Colonic mucosa (tissue), 4 donors: ENCODE measurements at regions not wholly inside any gene's neighbourhood (a gene's known extent, or its start where the extent isn't known, plus 50 kb on each side); places are given as distances from the start of the nearest gene placed in this dataset.

Experiments used
- DNase-seq: peaks from one replicate; pipeline ENCODE4 v3.0.0-alpha.2; 2020
- H3K27ac ChIP-seq: fragments of 200-600 bp; one replicate; pipeline ENCODE4 v1.8.0; 2021
- H3K27me3 ChIP-seq: fragments of 200-600 bp; one replicate; pipeline ENCODE4 v1.8.0; 2021
- H3K36me3 ChIP-seq: fragments of 200-600 bp; one replicate; pipeline ENCODE4 v1.8.0; 2021
- H3K4me1 ChIP-seq: fragments of 200-600 bp; one replicate; pipeline ENCODE4 v1.8.0; 2021; ENCODE audit warnings: mild to moderate bottlenecking
- H3K4me3 ChIP-seq: fragments of 200-600 bp; one replicate; pipeline ENCODE4 v1.8.0; 2021
- H3K9ac ChIP-seq, 2 donors: one replicate each; pipeline ENCODE4 v1.7.0; 2013; ENCODE audit warnings: control low read depth in 2 of 2, low read depth in 2 of 2, low read length in 2 of 2
- H3K9me3 ChIP-seq: fragments of 200-600 bp; one replicate; pipeline ENCODE4 v1.8.0; 2021
- intact Hi-C: fragments of 100-400 bp; cut with DNase I; formaldehyde crosslinking; loops from one replicate; pipeline ENCODE4 v1.14.1; 2022
- TF ChIP-seq, protein P1 (sequence below): fragments of 200-600 bp; IDR thresholded peaks from one replicate; pipeline ENCODE4 v1.8.0; 2022; ENCODE audit warnings: antibody characterized with exemption, mild to moderate bottlenecking
- donor health status: healthy.
- donor health status: DM: no; HTN: no; CAD: no.
- donor health status: DM: no; HTN: no; CAD: no.

- H3K27me3 ChIP-seq: no peaks in the 10 kb centered on the region
- H3K9ac ChIP-seq: no peak overlapping the region
- intact Hi-C loops: no loop called here
- DNase-seq: no peak
- H3K27ac ChIP-seq: no peak overlapping the region
- no peak overlapping the region for H3K4me3 ChIP-seq
- TF ChIP-seq, protein P1, sequence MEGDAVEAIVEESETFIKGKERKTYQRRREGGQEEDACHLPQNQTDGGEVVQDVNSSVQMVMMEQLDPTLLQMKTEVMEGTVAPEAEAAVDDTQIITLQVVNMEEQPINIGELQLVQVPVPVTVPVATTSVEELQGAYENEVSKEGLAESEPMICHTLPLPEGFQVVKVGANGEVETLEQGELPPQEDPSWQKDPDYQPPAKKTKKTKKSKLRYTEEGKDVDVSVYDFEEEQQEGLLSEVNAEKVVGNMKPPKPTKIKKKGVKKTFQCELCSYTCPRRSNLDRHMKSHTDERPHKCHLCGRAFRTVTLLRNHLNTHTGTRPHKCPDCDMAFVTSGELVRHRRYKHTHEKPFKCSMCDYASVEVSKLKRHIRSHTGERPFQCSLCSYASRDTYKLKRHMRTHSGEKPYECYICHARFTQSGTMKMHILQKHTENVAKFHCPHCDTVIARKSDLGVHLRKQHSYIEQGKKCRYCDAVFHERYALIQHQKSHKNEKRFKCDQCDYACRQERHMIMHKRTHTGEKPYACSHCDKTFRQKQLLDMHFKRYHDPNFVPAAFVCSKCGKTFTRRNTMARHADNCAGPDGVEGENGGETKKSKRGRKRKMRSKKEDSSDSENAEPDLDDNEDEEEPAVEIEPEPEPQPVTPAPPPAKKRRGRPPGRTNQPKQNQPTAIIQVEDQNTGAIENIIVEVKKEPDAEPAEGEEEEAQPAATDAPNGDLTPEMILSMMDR: no peak
- no peaks in the 10 kb centered on the region for H3K36me3 ChIP-seq
- no peaks in the 10 kb centered on the region for H3K9me3 ChIP-seq
- H3K4me1 ChIP-seq: no peaks in the 10 kb centered on the region
Measured at GRCh38 chr11:33476945-33477606, 219.9 kb downstream of the HIPK3 start.

GRCh38 chr11:33475993-33476392 is 218.8 kb downstream of the HIPK3 start:
- H3K27me3 ChIP-seq: no peaks in the 10 kb centered on the region
- H3K9me3 ChIP-seq: no peaks in the 10 kb centered on the region
- no peak for DNase-seq
- no peaks in the 10 kb centered on the region for H3K36me3 ChIP-seq
- intact Hi-C loops: no loop called here
- H3K27ac ChIP-seq: no peak overlapping the region
- no peak overlapping the region for H3K9ac ChIP-seq
- H3K4me1 ChIP-seq: no peaks in the 10 kb centered on the region
- no peak overlapping the region for H3K4me3 ChIP-seq
- TF ChIP-seq, protein P1: no peak

GRCh38 chr11:33474866-33475265 is 217.7 kb downstream of the HIPK3 start:
- H3K9ac ChIP-seq: no peak overlapping the region
- H3K4me3 ChIP-seq: no peak overlapping the region
- H3K4me1 ChIP-seq: no peaks in the 10 kb centered on the region
- TF ChIP-seq, protein P1: no peak
- no peak for DNase-seq
- intact Hi-C loops: no loop called here
- no peaks in the 10 kb centered on the region for H3K27me3 ChIP-seq
- H3K27ac ChIP-seq: no peak overlapping the region
- H3K36me3 ChIP-seq: no peaks in the 10 kb centered on the region
- no peaks in the 10 kb centered on the region for H3K9me3 ChIP-seq

DNA sequence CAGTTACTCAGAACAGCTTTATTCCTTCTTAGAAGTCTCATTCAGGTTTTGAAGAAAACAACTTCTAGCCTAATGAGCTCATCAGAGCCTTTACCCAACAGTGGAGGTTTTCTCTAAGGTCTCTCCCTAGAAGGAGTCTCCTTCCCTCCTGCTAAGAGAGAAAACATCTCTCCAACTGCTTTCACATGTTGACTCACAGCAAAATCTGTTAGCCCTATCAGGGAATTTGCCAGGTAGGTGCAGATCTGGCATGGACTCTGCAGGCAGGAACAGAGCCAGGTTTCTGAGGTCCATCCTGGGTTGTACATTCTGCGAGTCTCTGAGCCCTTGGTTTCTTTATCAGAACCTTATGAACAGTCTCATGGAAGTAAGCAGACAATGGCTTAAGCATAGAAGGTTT is 214.4 kb downstream of the HIPK3 start:
- no peaks in the 10 kb centered on the region for H3K9me3 ChIP-seq
- intact Hi-C loops: no loop called here
- no peak for DNase-seq
- H3K36me3 ChIP-seq: no peaks in the 10 kb centered on the region
- no peak overlapping the region for H3K9ac ChIP-seq
- no peak overlapping the region for H3K27ac ChIP-seq
- H3K4me1 ChIP-seq: no peaks in the 10 kb centered on the region
- TF ChIP-seq, protein P1: no peak
- no peak overlapping the region for H3K4me3 ChIP-seq
- no peaks in the 10 kb centered on the region for H3K27me3 ChIP-seq

- TF ChIP-seq, protein P1: no peak
- H3K36me3 ChIP-seq: no peaks in the 10 kb centered on the region
- no peak for DNase-seq
- H3K4me1 ChIP-seq: no peaks in the 10 kb centered on the region
- no peaks in the 10 kb centered on the region for H3K27me3 ChIP-seq
- no peak overlapping the region for H3K9ac ChIP-seq
- no peak overlapping the region for H3K27ac ChIP-seq
- intact Hi-C loops: no loop called here
- H3K4me3 ChIP-seq: no peak overlapping the region
- no peaks in the 10 kb centered on the region for H3K9me3 ChIP-seq
Measured at GRCh38 chr11:33467966-33468365, 210.8 kb downstream of the HIPK3 start.
